ENCODE measurements at regions not wholly inside any gene's neighbourhood (a gene's known extent, or its start where the extent isn't known, plus 50 kb on each side); places are given as distances from the start of the nearest gene placed in this dataset.

DNA sequence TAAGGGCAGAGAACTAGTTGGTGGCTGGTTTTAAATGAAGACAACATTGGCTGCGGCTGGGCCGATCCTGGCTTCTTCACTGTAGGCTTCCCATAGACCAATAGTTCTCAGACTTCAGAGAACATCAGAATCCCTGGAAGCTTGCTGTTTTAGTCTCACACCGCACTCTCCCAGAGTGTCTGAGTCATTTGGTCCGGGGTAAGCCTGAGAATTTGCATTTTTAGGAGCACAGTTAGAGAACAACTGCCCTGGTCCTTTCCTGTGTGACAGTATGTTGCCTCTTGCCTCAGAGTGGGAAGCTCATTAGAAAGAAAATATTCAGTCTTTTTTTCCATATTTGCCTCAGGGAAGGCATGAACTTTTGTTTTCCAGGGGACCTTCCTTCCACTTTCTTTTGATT is 137.1 kb upstream of the GAREM1 start:
- Mint-ChIP-seq H3K27ac (ENCODE audit: unreplicated experiment) (no peak overlapping the region), H3K4me1 (ENCODE audit: unreplicated experiment) (peaks cover 7% of the 10 kb centered on the region), H3K36me3 (ENCODE audit: low read depth, unreplicated experiment) (no peaks in the 10 kb centered on the region), H3K4me3 (ENCODE audit: unreplicated experiment) (no peak overlapping the region), H3K9me3 (ENCODE audit: unreplicated experiment) (no peaks in the 10 kb centered on the region), H3K27me3 (ENCODE audit: unreplicated experiment) (peaks cover 1% of the 10 kb centered on the region)
- TF ChIP-seq, protein P1, sequence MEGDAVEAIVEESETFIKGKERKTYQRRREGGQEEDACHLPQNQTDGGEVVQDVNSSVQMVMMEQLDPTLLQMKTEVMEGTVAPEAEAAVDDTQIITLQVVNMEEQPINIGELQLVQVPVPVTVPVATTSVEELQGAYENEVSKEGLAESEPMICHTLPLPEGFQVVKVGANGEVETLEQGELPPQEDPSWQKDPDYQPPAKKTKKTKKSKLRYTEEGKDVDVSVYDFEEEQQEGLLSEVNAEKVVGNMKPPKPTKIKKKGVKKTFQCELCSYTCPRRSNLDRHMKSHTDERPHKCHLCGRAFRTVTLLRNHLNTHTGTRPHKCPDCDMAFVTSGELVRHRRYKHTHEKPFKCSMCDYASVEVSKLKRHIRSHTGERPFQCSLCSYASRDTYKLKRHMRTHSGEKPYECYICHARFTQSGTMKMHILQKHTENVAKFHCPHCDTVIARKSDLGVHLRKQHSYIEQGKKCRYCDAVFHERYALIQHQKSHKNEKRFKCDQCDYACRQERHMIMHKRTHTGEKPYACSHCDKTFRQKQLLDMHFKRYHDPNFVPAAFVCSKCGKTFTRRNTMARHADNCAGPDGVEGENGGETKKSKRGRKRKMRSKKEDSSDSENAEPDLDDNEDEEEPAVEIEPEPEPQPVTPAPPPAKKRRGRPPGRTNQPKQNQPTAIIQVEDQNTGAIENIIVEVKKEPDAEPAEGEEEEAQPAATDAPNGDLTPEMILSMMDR (IDR thresholded peaks at IDR 0.05; ENCODE audit: unreplicated experiment), result no peak
- DNase-seq (ENCODE audit: low spot score), result no peak

- H3K9me3 Mint-ChIP-seq (ENCODE audit: unreplicated experiment), result no peaks in the 10 kb centered on the region
- H3K27ac Mint-ChIP-seq (ENCODE audit: unreplicated experiment), result no peak overlapping the region
- TF ChIP-seq, protein P1 (IDR thresholded peaks at IDR 0.05; ENCODE audit: unreplicated experiment), result no peak
- no peaks in the 10 kb centered on the region for H3K4me1 Mint-ChIP-seq (ENCODE audit: unreplicated experiment)
- peaks cover under 1% of the 10 kb centered on the region for H3K27me3 Mint-ChIP-seq (ENCODE audit: unreplicated experiment)
- H3K36me3 Mint-ChIP-seq (ENCODE audit: low read depth, unreplicated experiment), result no peaks in the 10 kb centered on the region
- no peak for DNase-seq (ENCODE audit: low spot score)
- no peak overlapping the region for H3K4me3 Mint-ChIP-seq (ENCODE audit: unreplicated experiment)
These were observed 127.5 kb upstream of the GAREM1 start for GRCh38 chr18:32598144-32598543.

GRCh38 chr18:32596501-32596900 is 125.8 kb upstream of the GAREM1 start:
- Mint-ChIP-seq H3K4me1 (ENCODE audit: unreplicated experiment) (no peaks in the 10 kb centered on the region), H3K36me3 (ENCODE audit: low read depth, unreplicated experiment) (no peaks in the 10 kb centered on the region)
- DNase-seq (ENCODE audit: low spot score), result no peak

GRCh38 chr18:32595832-32596231 is 125.2 kb upstream of the GAREM1 start:
- DNase-seq (ENCODE audit: low spot score), result no peak
- Mint-ChIP-seq H3K27me3 (ENCODE audit: unreplicated experiment) (no peaks in the 10 kb centered on the region), H3K36me3 (ENCODE audit: low read depth, unreplicated experiment) (no peaks in the 10 kb centered on the region), H3K4me3 (ENCODE audit: unreplicated experiment) (no peak overlapping the region), H3K27ac (ENCODE audit: unreplicated experiment) (no peak overlapping the region), H3K4me1 (ENCODE audit: unreplicated experiment) (no peaks in the 10 kb centered on the region), H3K9me3 (ENCODE audit: unreplicated experiment) (no peaks in the 10 kb centered on the region)
- TF ChIP-seq, protein P1 (IDR thresholded peaks at IDR 0.05; ENCODE audit: unreplicated experiment), result no peak

More at GRCh38 chr18:32596501-32596900, 125.8 kb upstream of the GAREM1 start:
- Mint-ChIP-seq H3K27me3 (ENCODE audit: unreplicated experiment) (no peaks in the 10 kb centered on the region), H3K27ac (ENCODE audit: unreplicated experiment) (no peak overlapping the region), H3K4me3 (ENCODE audit: unreplicated experiment) (no peak overlapping the region), H3K9me3 (ENCODE audit: unreplicated experiment) (no peaks in the 10 kb centered on the region)
- TF ChIP-seq, protein P1 (IDR thresholded peaks at IDR 0.05; ENCODE audit: unreplicated experiment), result no peak

- Mint-ChIP-seq H3K27me3 (ENCODE audit: unreplicated experiment) (no peaks in the 10 kb centered on the region), H3K4me3 (ENCODE audit: unreplicated experiment) (no peak overlapping the region), H3K36me3 (ENCODE audit: low read depth, unreplicated experiment) (no peaks in the 10 kb centered on the region), H3K4me1 (ENCODE audit: unreplicated experiment) (peaks cover 17% of the 10 kb centered on the region), H3K9me3 (ENCODE audit: unreplicated experiment) (no peaks in the 10 kb centered on the region), H3K27ac (ENCODE audit: unreplicated experiment) (no peak overlapping the region)
- no peak for DNase-seq (ENCODE audit: low spot score)
- TF ChIP-seq, protein P1 (IDR thresholded peaks at IDR 0.05; ENCODE audit: unreplicated experiment), result no peak
These were observed 117.5 kb upstream of the GAREM1 start for GRCh38 chr18:32588191-32588590.

Measured in endothelial cell (in vitro differentiated cells).